HG02884 (cell line): ENCODE measurements at regions not wholly inside any gene's neighbourhood (a gene's known extent, or its start where the extent isn't known, plus 50 kb on each side); places are given as distances from the start of the nearest gene placed in this dataset.

Experiments used
- ATAC-seq: cut with Tn5 transposase; IDR thresholded peaks from one replicate; pipeline ENCODE4 v1.9.1; 2021; ENCODE audit warnings: mild to moderate bottlenecking, moderate library complexity; ENCODE audit not compliant: unreplicated experiment

DNA sequence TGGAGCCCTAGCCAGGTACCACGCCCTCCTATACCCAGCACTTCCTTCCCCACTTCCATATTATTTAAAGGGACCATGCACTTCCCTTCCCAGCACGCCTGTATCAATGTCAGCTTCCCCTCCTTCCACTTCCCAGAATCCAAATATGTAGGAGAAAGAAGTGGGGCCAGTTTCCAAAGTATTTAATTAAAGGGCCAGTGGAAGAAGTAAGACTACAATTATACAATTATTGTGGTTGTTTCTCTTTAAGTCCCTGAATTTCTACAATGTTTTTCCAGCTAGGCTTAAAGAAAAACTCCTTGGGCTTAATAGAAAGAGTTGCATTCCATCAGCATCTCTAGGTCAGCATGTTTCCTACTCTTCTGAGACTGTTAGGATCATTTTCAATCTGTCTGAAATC is 515.8 kb downstream of the PREX1 start:
- ATAC-seq: no peak

- no peak for ATAC-seq
These were observed 517.5 kb downstream of the PREX1 start for GRCh38 chr20:48310305-48310704.

- ATAC-seq: no peak
These were observed 518.5 kb downstream of the PREX1 start for GRCh38 chr20:48309293-48309692.

DNA sequence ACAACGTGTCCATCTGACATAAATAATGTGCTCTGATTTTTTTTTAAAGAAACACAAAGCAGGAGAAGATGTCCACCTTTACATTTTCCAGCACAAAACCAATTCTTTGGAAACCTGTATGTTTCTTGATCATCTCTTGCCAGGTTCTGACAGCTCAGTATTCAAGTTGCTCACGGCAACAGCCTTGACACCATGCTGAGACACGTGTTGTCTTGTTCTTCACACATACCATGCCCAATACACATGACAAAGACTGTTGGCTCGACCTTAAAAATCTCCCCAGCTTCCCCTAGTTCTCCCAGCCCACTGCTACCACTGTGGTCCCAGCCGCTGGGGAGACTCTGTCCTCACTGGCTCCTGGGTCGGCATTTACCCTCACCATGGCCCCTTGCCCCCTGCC is 518.9 kb downstream of the PREX1 start:
- ATAC-seq: no peak

- ATAC-seq: no peak
These were observed 519.5 kb downstream of the PREX1 start for GRCh38 chr20:48308232-48308781.

- no peak for ATAC-seq
These were observed 520.5 kb downstream of the PREX1 start for GRCh38 chr20:48307277-48307676.

- ATAC-seq: no peak
These were observed 517.7 kb upstream of the SULF2 start for GRCh38 chr20:48302844-48303542.

GRCh38 chr20:48302149-48302548 is 516.9 kb upstream of the SULF2 start:
- ATAC-seq: no peak

DNA sequence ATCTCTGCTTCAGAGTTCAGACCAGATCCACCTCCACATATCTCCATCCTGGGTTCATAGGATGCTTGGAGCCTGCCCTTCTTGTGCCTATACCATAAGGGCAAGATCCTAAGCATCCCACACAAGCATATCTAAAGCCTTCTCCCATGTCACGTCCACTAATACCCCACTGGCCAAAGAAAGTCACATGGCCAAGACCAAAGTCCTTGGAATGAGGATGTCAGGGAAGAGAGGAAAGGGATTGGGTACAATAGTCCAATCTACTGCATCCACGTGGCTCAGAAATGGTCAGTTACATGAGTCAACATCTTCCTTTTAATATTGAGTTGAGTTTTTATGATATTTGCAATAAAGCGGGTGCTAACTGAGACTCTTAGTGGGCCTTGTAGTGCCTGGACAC is 515.9 kb upstream of the SULF2 start:
- no peak for ATAC-seq

DNA sequence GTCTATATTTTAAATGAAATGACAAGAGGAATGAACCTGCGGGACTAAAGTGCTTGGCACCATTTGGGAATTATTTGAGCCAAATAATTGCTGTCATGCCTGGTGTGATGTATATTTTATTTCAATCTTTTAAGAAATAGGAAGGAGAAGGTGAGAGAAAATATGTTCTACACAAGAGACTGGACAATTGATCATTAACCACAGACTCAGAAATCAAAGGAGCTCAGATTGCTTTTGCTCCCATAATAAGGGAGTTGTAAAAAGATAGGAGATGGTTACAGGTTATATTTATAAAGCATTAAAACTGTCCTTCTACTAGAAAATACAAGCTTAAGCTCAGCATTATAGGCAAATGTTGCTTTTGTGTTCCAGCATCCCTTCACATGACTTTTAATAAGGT is 515.2 kb upstream of the SULF2 start:
- no peak for ATAC-seq

DNA sequence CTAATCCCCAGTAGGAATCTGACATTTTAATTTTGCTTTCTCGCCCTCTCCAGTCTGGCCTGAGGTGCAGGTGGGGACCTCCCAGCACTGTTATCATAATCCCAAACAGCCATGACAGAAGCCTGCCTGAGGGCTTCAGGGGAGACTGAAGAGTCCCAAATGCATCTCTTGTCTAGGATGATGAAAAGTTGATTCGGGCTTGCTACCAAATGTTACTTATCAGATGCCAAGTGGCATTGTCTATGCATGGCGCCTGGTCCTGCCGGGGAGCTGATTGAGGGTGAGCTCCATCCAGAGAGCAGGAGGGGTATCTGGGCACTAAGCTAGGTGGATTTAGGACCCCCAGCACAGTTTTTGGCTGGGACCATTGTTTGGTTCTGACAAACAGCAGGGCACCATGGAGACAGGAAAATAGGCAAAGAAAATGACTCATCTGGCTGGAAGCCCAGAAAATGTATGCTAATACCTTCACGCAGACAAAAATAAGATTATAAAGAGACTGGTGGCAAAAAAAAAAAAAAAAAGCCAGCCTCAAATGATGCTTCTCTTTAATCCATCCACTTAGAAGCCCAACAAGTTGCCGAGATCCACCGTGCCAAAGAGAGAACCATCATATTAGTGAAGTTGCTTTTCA is 513.7 kb upstream of the SULF2 start:
- no peak for ATAC-seq

GRCh38 chr20:48298433-48298832 is 513.2 kb upstream of the SULF2 start:
- no peak for ATAC-seq

- no peak for ATAC-seq
These were observed 510.7 kb upstream of the SULF2 start for GRCh38 chr20:48295966-48296421.

DNA sequence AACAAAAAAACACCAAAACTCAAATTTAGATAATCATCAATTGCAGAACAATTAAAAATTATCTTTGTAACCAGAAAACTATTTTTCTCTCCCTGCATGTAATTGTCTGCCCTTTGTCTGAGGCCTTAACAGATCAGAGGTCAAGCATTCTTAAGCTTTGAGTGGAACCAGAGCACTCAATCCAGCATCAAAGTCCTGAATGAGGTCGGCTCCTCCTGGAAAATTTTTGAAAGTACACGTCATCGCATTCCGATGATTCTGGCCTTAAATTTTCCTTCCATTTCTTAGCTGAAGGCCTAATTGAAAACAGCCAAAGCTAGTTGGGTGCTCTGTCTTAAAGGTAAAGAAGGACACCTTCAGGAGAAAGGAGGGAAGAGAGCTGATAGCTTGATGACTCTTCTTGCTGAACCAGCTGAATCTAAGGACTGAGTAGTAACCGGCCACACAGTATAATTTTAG is 510.2 kb upstream of the SULF2 start:
- ATAC-seq: no peak

- no peak for ATAC-seq
These were observed 509.7 kb upstream of the SULF2 start for GRCh38 chr20:48294942-48295341.

- no peak for ATAC-seq
These were observed 508.9 kb upstream of the SULF2 start for GRCh38 chr20:48294196-48294595.

GRCh38 chr20:48293671-48294070 is 508.4 kb upstream of the SULF2 start:
- ATAC-seq: no peak

DNA sequence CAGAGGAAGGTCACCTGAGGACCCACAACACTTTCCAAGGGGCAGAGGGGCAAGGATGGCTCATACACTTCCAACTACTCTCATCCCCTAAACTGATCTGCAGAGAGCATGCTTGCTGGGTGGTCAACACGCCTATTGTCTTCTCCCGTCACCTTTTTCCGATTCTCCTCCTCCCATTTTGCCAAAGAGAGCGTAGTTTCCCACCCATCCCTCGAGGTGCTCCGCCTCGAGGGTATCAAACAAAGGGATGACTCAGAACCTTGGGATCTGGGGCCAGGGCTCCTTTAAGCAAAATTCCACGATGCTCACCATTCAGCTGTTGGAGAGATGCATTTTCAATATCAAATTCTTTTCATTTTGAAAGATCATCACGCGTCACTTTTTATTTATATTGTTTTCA is 507.5 kb upstream of the SULF2 start:
- ATAC-seq: no peak

DNA sequence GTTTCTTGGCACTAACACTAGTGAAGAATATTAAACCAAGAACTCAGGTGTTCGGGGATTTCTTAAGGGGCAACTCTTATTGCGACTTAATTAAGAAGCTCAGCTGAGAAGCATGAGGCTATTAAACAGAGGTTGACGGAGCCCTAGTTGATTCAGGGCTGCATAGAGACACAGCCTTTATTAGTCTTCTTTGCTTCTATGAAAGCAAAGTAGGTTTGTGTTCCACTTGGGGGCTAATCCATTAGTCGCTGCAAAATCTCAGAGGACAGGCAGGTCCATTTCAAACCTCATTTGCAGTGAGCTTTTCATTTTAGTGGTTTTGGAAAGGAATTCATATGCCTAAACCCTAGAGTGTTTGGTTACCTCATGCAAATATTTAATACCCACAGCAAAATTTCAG is 506.6 kb upstream of the SULF2 start:
- ATAC-seq: no peak

GRCh38 chr20:48288930-48289507 is 503.7 kb upstream of the SULF2 start:
- ATAC-seq: no peak

DNA sequence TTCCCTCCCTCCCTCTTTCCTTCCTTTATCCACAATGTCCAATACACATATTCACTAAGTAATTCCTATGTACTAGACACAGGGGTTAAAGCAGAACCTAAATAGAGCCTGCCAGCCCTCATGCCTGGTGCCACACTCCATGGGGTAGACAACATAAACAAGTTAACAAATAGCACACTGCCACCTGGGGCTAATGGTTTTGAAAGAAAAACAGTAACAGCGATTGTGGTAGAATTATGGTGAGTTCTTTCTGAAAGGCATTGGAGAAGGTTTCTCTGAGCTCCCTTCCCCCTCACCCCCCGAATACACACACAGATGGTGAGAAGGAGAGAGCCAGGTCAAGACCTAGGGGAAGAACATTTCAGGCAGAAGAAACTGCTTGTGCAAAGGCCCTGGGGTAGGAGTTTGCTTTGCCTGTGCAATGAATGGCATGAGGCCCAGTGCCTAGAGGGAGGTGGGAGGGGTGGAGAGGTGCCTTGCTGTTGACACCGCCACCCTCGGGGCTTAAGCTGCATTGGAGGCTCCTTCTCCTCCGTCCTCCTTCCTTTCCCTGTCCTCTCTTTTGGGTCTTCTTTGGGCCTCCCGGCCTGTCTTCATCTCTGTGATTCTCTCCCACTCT is 502.4 kb upstream of the SULF2 start:
- ATAC-seq: no peak
